ENCODE measurements at regions not wholly inside any gene's neighbourhood (a gene's known extent, or its start where the extent isn't known, plus 50 kb on each side); places are given as distances from the start of the nearest gene placed in this dataset.

- DNase-seq: no peak
These were observed 220.7 kb downstream of the TACR3 start for GRCh38 chr4:103499094-103499493.

- DNase-seq: no peak
These were observed 221.4 kb downstream of the TACR3 start for GRCh38 chr4:103498161-103499070.

GRCh38 chr4:103497692-103498091 lies 222.1 kb downstream of the TACR3 start:
- DNase-seq: no peak

- peak; percentile 36 for DNase-seq
These were observed 223.0 kb downstream of the TACR3 start for GRCh38 chr4:103496800-103497199.

- DNase-seq: no peak
These were observed 226.2 kb downstream of the TACR3 start for GRCh38 chr4:103493450-103494159.

GRCh38 chr4:103485296-103485695 lies 234.5 kb downstream of the TACR3 start:
- DNase-seq: peak; percentile 4

- no peak for DNase-seq
These were observed 235.3 kb downstream of the TACR3 start for GRCh38 chr4:103484521-103484920.

GRCh38 chr4:103482893-103483292 lies 236.9 kb downstream of the TACR3 start:
- no peak for DNase-seq

GRCh38 chr4:103482471-103482870 lies 237.3 kb downstream of the TACR3 start:
- DNase-seq: no peak

GRCh38 chr4:103478734-103479133 lies 241.1 kb downstream of the TACR3 start:
- DNase-seq: no peak

- DNase-seq: no peak
These were observed 241.6 kb downstream of the TACR3 start for GRCh38 chr4:103478210-103478609.

- DNase-seq: no peak
These were observed 259.4 kb upstream of the CENPE start for GRCh38 chr4:103457566-103457965.

- DNase-seq: no peak
These were observed 253.2 kb upstream of the CENPE start for GRCh38 chr4:103451341-103451740.

GRCh38 chr4:103450693-103451092 lies 252.6 kb upstream of the CENPE start:
- no peak for DNase-seq

GRCh38 chr4:103449296-103450023 lies 251.3 kb upstream of the CENPE start:
- no peak for DNase-seq

- no peak for DNase-seq
These were observed 247.2 kb upstream of the CENPE start for GRCh38 chr4:103445377-103445776.

- DNase-seq: peak; percentile 4
These were observed 245.2 kb upstream of the CENPE start for GRCh38 chr4:103443324-103443723.

GRCh38 chr4:103429283-103429682 lies 231.1 kb upstream of the CENPE start:
- peak; percentile 14 for DNase-seq

GRCh38 chr4:103425406-103425805 lies 227.3 kb upstream of the CENPE start:
- DNase-seq: no peak

GRCh38 chr4:103424853-103425252 lies 226.7 kb upstream of the CENPE start:
- peak; percentile 15 for DNase-seq

GRCh38 chr4:103423261-103423660 lies 225.1 kb upstream of the CENPE start:
- no peak for DNase-seq

GRCh38 chr4:103422467-103423219 lies 224.5 kb upstream of the CENPE start:
- no peak for DNase-seq

GRCh38 chr4:103415801-103416200 lies 217.7 kb upstream of the CENPE start:
- no peak for DNase-seq
